ENCODE measurements at regions not wholly inside any gene's neighbourhood (a gene's known extent, or its start where the extent isn't known, plus 50 kb on each side); places are given as distances from the start of the nearest gene placed in this dataset.
"Not testable (repeated sequence)": the region's sequence is repeated elsewhere in the genome, so short reads cannot be mapped to it uniquely, and the experiment has no call there.

- not testable (repeated sequence) for DNase-seq; H3K4me3 ChIP-seq (ENCODE audit: insufficient read depth, low read depth, low read length); H3K36me3 ChIP-seq (replicated peaks; ENCODE audit: control insufficient read depth, insufficient read depth, low read length); H3K27me3 ChIP-seq (ENCODE audit: control insufficient read depth, insufficient read depth, low read length)
Observed at GRCh38 chr3:106486945-106487639, 618.3 kb upstream of the CBLB start.

- H3K36me3 ChIP-seq (replicated peaks; ENCODE audit: control insufficient read depth, insufficient read depth, low read length): no peaks in the 10 kb centered on the region
- H3K27me3 ChIP-seq (ENCODE audit: control insufficient read depth, insufficient read depth, low read length): no peaks in the 10 kb centered on the region
- no peak overlapping the region for H3K4me3 ChIP-seq (ENCODE audit: insufficient read depth, low read depth, low read length)
- DNase-seq: no peak
Observed at GRCh38 chr3:106488331-106488730, 619.5 kb upstream of the CBLB start.

- no peak for DNase-seq
- Histone ChIP-seq H3K4me3 (ENCODE audit: insufficient read depth, low read depth, low read length) (no peak overlapping the region), H3K27me3 (ENCODE audit: control insufficient read depth, insufficient read depth, low read length) (no peaks in the 10 kb centered on the region), H3K36me3 (replicated peaks; ENCODE audit: control insufficient read depth, insufficient read depth, low read length) (no peaks in the 10 kb centered on the region)
Observed at GRCh38 chr3:106491796-106492195, 623.0 kb upstream of the CBLB start.

- Histone ChIP-seq H3K36me3 (replicated peaks; ENCODE audit: control insufficient read depth, insufficient read depth, low read length) (no peaks in the 10 kb centered on the region), H3K4me3 (ENCODE audit: insufficient read depth, low read depth, low read length) (no peak overlapping the region), H3K27me3 (ENCODE audit: control insufficient read depth, insufficient read depth, low read length) (no peaks in the 10 kb centered on the region)
- DNase-seq: no peak
Observed at GRCh38 chr3:106508331-106508893, 639.6 kb upstream of the CBLB start.

- Histone ChIP-seq H3K4me3 (ENCODE audit: insufficient read depth, low read depth, low read length) (no peak overlapping the region), H3K36me3 (replicated peaks; ENCODE audit: control insufficient read depth, insufficient read depth, low read length) (no peaks in the 10 kb centered on the region), H3K27me3 (ENCODE audit: control insufficient read depth, insufficient read depth, low read length) (no peaks in the 10 kb centered on the region)
- no peak for DNase-seq
Observed at GRCh38 chr3:106510206-106510605, 641.4 kb upstream of the CBLB start.

GRCh38 chr3:106512846-106513245, 644.0 kb upstream of the CBLB start:
- H3K36me3 ChIP-seq (replicated peaks; ENCODE audit: control insufficient read depth, insufficient read depth, low read length): no peaks in the 10 kb centered on the region
- no peak for DNase-seq
- no peaks in the 10 kb centered on the region for H3K27me3 ChIP-seq (ENCODE audit: control insufficient read depth, insufficient read depth, low read length)
- H3K4me3 ChIP-seq (ENCODE audit: insufficient read depth, low read depth, low read length): no peak overlapping the region

- Histone ChIP-seq H3K4me3 (ENCODE audit: insufficient read depth, low read depth, low read length) (no peak overlapping the region), H3K27me3 (ENCODE audit: control insufficient read depth, insufficient read depth, low read length) (no peaks in the 10 kb centered on the region), H3K36me3 (replicated peaks; ENCODE audit: control insufficient read depth, insufficient read depth, low read length) (no peaks in the 10 kb centered on the region)
- no peak for DNase-seq
Observed at GRCh38 chr3:106514431-106514830, 645.6 kb upstream of the CBLB start.

GRCh38 chr3:106518516-106518915, 649.7 kb upstream of the CBLB start:
- Histone ChIP-seq H3K4me3 (ENCODE audit: insufficient read depth, low read depth, low read length) (no peak overlapping the region), H3K36me3 (replicated peaks; ENCODE audit: control insufficient read depth, insufficient read depth, low read length) (no peaks in the 10 kb centered on the region), H3K27me3 (ENCODE audit: control insufficient read depth, insufficient read depth, low read length) (no peaks in the 10 kb centered on the region)
- no peak for DNase-seq

GRCh38 chr3:106522397-106522796, 653.6 kb upstream of the CBLB start:
- Histone ChIP-seq H3K4me3 (ENCODE audit: insufficient read depth, low read depth, low read length) (no peak overlapping the region), H3K36me3 (replicated peaks; ENCODE audit: control insufficient read depth, insufficient read depth, low read length) (no peaks in the 10 kb centered on the region), H3K27me3 (ENCODE audit: control insufficient read depth, insufficient read depth, low read length) (no peaks in the 10 kb centered on the region)
- DNase-seq: no peak

GRCh38 chr3:106528932-106529331, 660.1 kb upstream of the CBLB start:
- Histone ChIP-seq H3K36me3 (replicated peaks; ENCODE audit: control insufficient read depth, insufficient read depth, low read length) (no peaks in the 10 kb centered on the region), H3K4me3 (ENCODE audit: insufficient read depth, low read depth, low read length) (no peak overlapping the region), H3K27me3 (ENCODE audit: control insufficient read depth, insufficient read depth, low read length) (no peaks in the 10 kb centered on the region)
- DNase-seq: no peak

GRCh38 chr3:106529738-106530137, 660.9 kb upstream of the CBLB start:
- H3K36me3 ChIP-seq (replicated peaks; ENCODE audit: control insufficient read depth, insufficient read depth, low read length): no peaks in the 10 kb centered on the region
- H3K27me3 ChIP-seq (ENCODE audit: control insufficient read depth, insufficient read depth, low read length): no peaks in the 10 kb centered on the region

GRCh38 chr3:106530367-106530766, 661.6 kb upstream of the CBLB start:
- Histone ChIP-seq H3K27me3 (ENCODE audit: control insufficient read depth, insufficient read depth, low read length) (no peaks in the 10 kb centered on the region), H3K36me3 (replicated peaks; ENCODE audit: control insufficient read depth, insufficient read depth, low read length) (no peaks in the 10 kb centered on the region), H3K4me3 (ENCODE audit: insufficient read depth, low read depth, low read length) (no peak overlapping the region)
- no peak for DNase-seq

More at GRCh38 chr3:106529738-106530137, 660.9 kb upstream of the CBLB start:
- no peak overlapping the region for H3K4me3 ChIP-seq (ENCODE audit: insufficient read depth, low read depth, low read length)
- no peak for DNase-seq

- H3K27me3 ChIP-seq (ENCODE audit: control insufficient read depth, insufficient read depth, low read length); H3K36me3 ChIP-seq (replicated peaks; ENCODE audit: control insufficient read depth, insufficient read depth, low read length); H3K4me3 ChIP-seq (ENCODE audit: insufficient read depth, low read depth, low read length); DNase-seq: not testable (repeated sequence)
Observed at GRCh38 chr3:106531771-106532329, 663.0 kb upstream of the CBLB start.

- Histone ChIP-seq H3K36me3 (replicated peaks; ENCODE audit: control insufficient read depth, insufficient read depth, low read length) (no peaks in the 10 kb centered on the region), H3K4me3 (ENCODE audit: insufficient read depth, low read depth, low read length) (no peak overlapping the region), H3K27me3 (ENCODE audit: control insufficient read depth, insufficient read depth, low read length) (no peaks in the 10 kb centered on the region)
- DNase-seq: no peak
Observed at GRCh38 chr3:106533093-106533787, 664.4 kb upstream of the CBLB start.

GRCh38 chr3:106533788-106534160, 665.0 kb upstream of the CBLB start:
- DNase-seq: no peak
- Histone ChIP-seq H3K36me3 (replicated peaks; ENCODE audit: control insufficient read depth, insufficient read depth, low read length) (no peaks in the 10 kb centered on the region), H3K4me3 (ENCODE audit: insufficient read depth, low read depth, low read length) (no peak overlapping the region), H3K27me3 (ENCODE audit: control insufficient read depth, insufficient read depth, low read length) (no peaks in the 10 kb centered on the region)
